Thyroid gland (tissue), 4 donors: ENCODE measurements at regions not wholly inside any gene's neighbourhood (a gene's known extent, or its start where the extent isn't known, plus 50 kb on each side); places are given as distances from the start of the nearest gene placed in this dataset.

Experiments
- DNase-seq, 2 donors: peaks; one replicate each; pipeline ENCODE4 v3.0.0-alpha.2; 2019
- H3K27ac ChIP-seq, 3 donors: fragments of 200-600 bp; sonication (generic); 1 replicate in 2 of 3; 2 replicates in 1 of 3; pipeline ENCODE4 v1.5.1; 2016 to 2019; ENCODE audit warnings: mild to moderate bottlenecking in 1 of 3, moderate library complexity in 1 of 3
- H3K27me3 ChIP-seq: fragments of 200-600 bp; sonication (generic); one replicate; pipeline ENCODE4 v1.5.1; 2019
- H3K36me3 ChIP-seq, 2 donors: fragments of 200-600 bp; sonication (generic); one replicate each; pipeline ENCODE4 v1.5.1; 2016 to 2019
- H3K4me1 ChIP-seq, 2 donors: fragments of 200-600 bp; sonication (generic); one replicate each; pipeline ENCODE4 v1.5.1; 2017 to 2019
- H3K4me3 ChIP-seq, 3 donors: fragments of 200-600 bp; sonication (generic); replicated peaks in 1 of 3; 1 replicate in 2 of 3; 2 replicates in 1 of 3; pipeline ENCODE4 v1.5.1; 2016; ENCODE audit warnings: mild to moderate bottlenecking in 1 of 3
- H3K9me3 ChIP-seq: fragments of 200-600 bp; sonication (generic); one replicate; pipeline ENCODE4 v1.5.1; 2017
- POLR2A ChIP-seq, 2 donors: fragments of 450-650 bp; IDR thresholded peaks; one replicate each; pipeline ENCODE4 v1.6.1; 2017; ENCODE audit warnings: antibody characterized with exemption in 2 of 2, mild to moderate bottlenecking in 2 of 2, moderate library complexity in 1 of 2
- WGBS, 2 donors: methylation state at CpG; one replicate each; pipeline ENCODE4 v1.1.5; 2017; 5-methylcytosine and 5-hydroxymethylcytosine counted together
- intact Hi-C: fragments of 100-400 bp; cut with DNase I; formaldehyde crosslinking; loops from one replicate; pipeline ENCODE4 v1.15.1; 2023
- TF ChIP-seq, protein P1 (sequence below), 6 experiments: fragments of 200-600 bp in 3 of 6; fragments of 450-650 bp in 3 of 6; sonication (generic) in 3 of 6; IDR thresholded peaks; one replicate each; pipeline ENCODE4 v1.5.1; 2016 to 2019; ENCODE audit warnings: antibody characterized with exemption in 6 of 6, mild to moderate bottlenecking in 2 of 6, inconsistent platforms in 1 of 6, moderate library complexity in 1 of 6

DNA sequence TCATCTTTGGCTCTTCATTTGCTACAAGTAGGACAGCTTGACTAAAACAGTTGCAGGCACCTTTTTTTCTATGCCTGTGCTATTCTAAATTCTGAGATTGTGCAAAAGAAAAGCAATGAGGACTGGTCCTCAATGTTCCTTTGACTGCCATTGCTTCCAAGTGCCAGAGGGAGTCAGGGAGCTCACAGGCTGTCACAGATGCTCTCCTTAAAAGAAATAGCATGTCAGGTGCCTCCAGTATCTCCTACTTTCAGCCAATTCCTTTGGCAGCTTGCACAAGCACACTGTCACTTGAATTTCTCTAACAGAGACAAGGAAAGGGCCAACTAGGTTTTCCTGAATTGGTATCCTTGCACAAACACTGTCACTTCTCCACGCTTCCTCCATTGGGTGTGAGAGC is 228.2 kb downstream of the ADGRA3 start:
- TF ChIP-seq, protein P1, sequence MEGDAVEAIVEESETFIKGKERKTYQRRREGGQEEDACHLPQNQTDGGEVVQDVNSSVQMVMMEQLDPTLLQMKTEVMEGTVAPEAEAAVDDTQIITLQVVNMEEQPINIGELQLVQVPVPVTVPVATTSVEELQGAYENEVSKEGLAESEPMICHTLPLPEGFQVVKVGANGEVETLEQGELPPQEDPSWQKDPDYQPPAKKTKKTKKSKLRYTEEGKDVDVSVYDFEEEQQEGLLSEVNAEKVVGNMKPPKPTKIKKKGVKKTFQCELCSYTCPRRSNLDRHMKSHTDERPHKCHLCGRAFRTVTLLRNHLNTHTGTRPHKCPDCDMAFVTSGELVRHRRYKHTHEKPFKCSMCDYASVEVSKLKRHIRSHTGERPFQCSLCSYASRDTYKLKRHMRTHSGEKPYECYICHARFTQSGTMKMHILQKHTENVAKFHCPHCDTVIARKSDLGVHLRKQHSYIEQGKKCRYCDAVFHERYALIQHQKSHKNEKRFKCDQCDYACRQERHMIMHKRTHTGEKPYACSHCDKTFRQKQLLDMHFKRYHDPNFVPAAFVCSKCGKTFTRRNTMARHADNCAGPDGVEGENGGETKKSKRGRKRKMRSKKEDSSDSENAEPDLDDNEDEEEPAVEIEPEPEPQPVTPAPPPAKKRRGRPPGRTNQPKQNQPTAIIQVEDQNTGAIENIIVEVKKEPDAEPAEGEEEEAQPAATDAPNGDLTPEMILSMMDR (IDR thresholded peaks at IDR 0.05) = no peak
- no peak for TF ChIP-seq POLR2A (IDR thresholded peaks at IDR 0.05)
- H3K9me3 ChIP-seq = no peaks in the 10 kb centered on the region
- H3K27ac ChIP-seq = no peak overlapping the region
- DNase-seq = no peak
- H3K27me3 ChIP-seq = no peaks in the 10 kb centered on the region
- WGBS, 2 donors = 81 to 86% methylated on average over 1 of the region's 1 CpG
- H3K4me1 ChIP-seq = no peaks in the 10 kb centered on the region
- H3K36me3 ChIP-seq = no peaks in the 10 kb centered on the region
- no peak overlapping the region for H3K4me3 ChIP-seq
- intact Hi-C loops = no loop called here

DNA sequence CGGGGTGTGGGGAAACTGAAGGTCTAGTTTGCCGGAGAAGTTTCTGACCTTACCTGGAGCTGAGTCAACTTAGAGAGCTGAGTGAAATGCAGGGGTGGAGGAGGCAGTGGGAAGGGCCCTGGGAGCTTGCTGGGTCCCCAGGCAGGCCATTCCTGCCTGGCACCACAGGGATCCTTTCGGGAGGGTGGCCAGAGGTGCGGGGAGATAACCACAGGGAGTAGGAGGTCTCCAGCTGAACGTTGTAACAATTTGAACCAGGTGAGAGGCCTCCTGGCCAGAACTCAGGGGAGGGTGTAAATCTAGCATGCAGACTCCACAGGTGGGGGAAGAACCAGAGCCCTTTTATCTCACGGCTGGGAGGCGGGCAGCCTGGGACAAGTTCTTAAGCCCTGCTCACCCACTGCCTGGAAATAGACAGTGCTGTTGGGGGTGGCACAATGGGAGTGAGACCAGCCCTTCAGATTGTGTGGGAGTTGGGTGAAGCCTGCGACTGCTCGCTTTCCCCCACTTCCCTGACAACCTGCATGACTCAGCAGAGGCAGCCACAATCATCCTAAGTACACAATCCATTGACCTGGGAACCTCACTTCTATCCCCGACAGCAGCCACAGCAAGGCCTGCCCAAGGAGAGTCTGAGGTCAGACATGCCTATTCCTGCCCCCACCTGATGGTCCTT is 247.4 kb downstream of the ADGRA3 start:
- H3K4me1 ChIP-seq = no peaks in the 10 kb centered on the region
- intact Hi-C loops = no loop called here
- TF ChIP-seq, protein P1 (IDR thresholded peaks at IDR 0.05) = no peak
- TF ChIP-seq POLR2A (IDR thresholded peaks at IDR 0.05) = no peak
- no peaks in the 10 kb centered on the region for H3K36me3 ChIP-seq
- no peak for DNase-seq
- no peaks in the 10 kb centered on the region for H3K27me3 ChIP-seq
- no peak overlapping the region for H3K4me3 ChIP-seq
- no peak overlapping the region for H3K27ac ChIP-seq
- 77 to 79% methylated on average over 9 to 10 of the region's 10 CpGs for WGBS, 2 donors
- H3K9me3 ChIP-seq = no peaks in the 10 kb centered on the region

- no peaks in the 10 kb centered on the region for H3K4me1 ChIP-seq
- no peak overlapping the region for H3K27ac ChIP-seq
- 88 to 92% methylated on average over 7 of the region's 7 CpGs for WGBS, 2 donors
- no peaks in the 10 kb centered on the region for H3K36me3 ChIP-seq
- DNase-seq = no peak
- no peaks in the 10 kb centered on the region for H3K27me3 ChIP-seq
- intact Hi-C loops = no loop called here
- H3K4me3 ChIP-seq = no peak overlapping the region
- TF ChIP-seq, protein P1 (IDR thresholded peaks at IDR 0.05) = no peak
- no peak for TF ChIP-seq POLR2A (IDR thresholded peaks at IDR 0.05)
- H3K9me3 ChIP-seq = no peaks in the 10 kb centered on the region
Measured at GRCh38 chr4:22264261-22264660, 251.6 kb downstream of the ADGRA3 start.

- no peaks in the 10 kb centered on the region for H3K27me3 ChIP-seq
- 27 to 34% methylated on average over 1 of the region's 1 CpG for WGBS, 2 donors
- intact Hi-C loops = no loop called here
- no peaks in the 10 kb centered on the region for H3K9me3 ChIP-seq
- DNase-seq = no peak
- H3K4me1 ChIP-seq = no peaks in the 10 kb centered on the region
- H3K4me3 ChIP-seq = no peak overlapping the region
- H3K36me3 ChIP-seq = no peaks in the 10 kb centered on the region
- H3K27ac ChIP-seq = no peak overlapping the region
- TF ChIP-seq, protein P1 (IDR thresholded peaks at IDR 0.05) = no peak
- no peak for TF ChIP-seq POLR2A (IDR thresholded peaks at IDR 0.05)
Measured at GRCh38 chr4:22253431-22253830, 262.4 kb downstream of the ADGRA3 start.

DNA sequence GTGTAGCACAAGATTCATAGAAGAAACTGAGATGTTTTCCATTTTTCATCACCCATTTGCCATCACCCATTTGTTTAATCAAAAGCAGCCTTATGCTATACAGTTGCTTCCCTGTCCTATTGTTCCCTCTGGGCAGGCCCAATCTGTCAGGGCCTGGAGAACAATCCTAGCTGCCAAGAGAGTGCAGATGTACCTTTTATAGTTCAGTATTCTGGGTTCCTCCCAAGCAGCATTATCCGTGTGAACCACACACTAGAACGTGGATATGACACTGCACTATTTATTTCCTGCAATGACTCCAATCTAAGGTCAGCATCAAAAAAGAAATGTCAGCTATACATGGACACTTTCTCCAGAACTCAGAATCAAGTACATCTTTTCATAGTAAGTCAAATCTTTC is 269.0 kb downstream of the ADGRA3 start:
- Histone ChIP-seq H3K27ac (no peak overlapping the region), H3K27me3 (no peaks in the 10 kb centered on the region), H3K4me3 (no peak overlapping the region), H3K4me1 (no peaks in the 10 kb centered on the region), H3K9me3 (no peaks in the 10 kb centered on the region), H3K36me3 (no peaks in the 10 kb centered on the region)
- intact Hi-C loops = no loop called here
- 59 to 75% methylated on average over 2 of the region's 2 CpGs for WGBS, 2 donors
- TF ChIP-seq, protein P1 (IDR thresholded peaks at IDR 0.05) = no peak
- TF ChIP-seq POLR2A (IDR thresholded peaks at IDR 0.05) = no peak
- DNase-seq = no peak
